ENCODE measurements at regions not wholly inside any gene's neighbourhood (a gene's known extent, or its start where the extent isn't known, plus 50 kb on each side); places are given as distances from the start of the nearest gene placed in this dataset.

- no peak for DNase-seq (ENCODE audit: low spot score)
Measured at GRCh38 chr7:120097020-120097419, 176.0 kb upstream of the KCND2 start.

- DNase-seq (ENCODE audit: low spot score) = no peak
Measured at GRCh38 chr7:120097774-120098173, 175.2 kb upstream of the KCND2 start.

- DNase-seq (ENCODE audit: low spot score) = no peak
Measured at GRCh38 chr7:120108376-120108775, 164.6 kb upstream of the KCND2 start.

GRCh38 chr7:120110169-120110568, 162.8 kb upstream of the KCND2 start:
- no peak for DNase-seq (ENCODE audit: low spot score)

- no peak for DNase-seq (ENCODE audit: low spot score)
Measured at GRCh38 chr7:120114626-120115025, 158.3 kb upstream of the KCND2 start.

- DNase-seq (ENCODE audit: low spot score) = no peak
Measured at GRCh38 chr7:120123528-120123927, 149.4 kb upstream of the KCND2 start.

GRCh38 chr7:120131096-120131839, 141.7 kb upstream of the KCND2 start:
- DNase-seq (ENCODE audit: low spot score) = no peak

- no peak for DNase-seq (ENCODE audit: low spot score)
Measured at GRCh38 chr7:120138497-120138896, 134.5 kb upstream of the KCND2 start.

GRCh38 chr7:120156476-120156875, 116.5 kb upstream of the KCND2 start:
- no peak for DNase-seq (ENCODE audit: low spot score)

GRCh38 chr7:120160166-120160565, 112.8 kb upstream of the KCND2 start:
- DNase-seq (ENCODE audit: low spot score) = no peak

- no peak for DNase-seq (ENCODE audit: low spot score)
Measured at GRCh38 chr7:120163449-120163848, 109.5 kb upstream of the KCND2 start.

GRCh38 chr7:120165227-120165626, 107.7 kb upstream of the KCND2 start:
- no peak for DNase-seq (ENCODE audit: low spot score)

- no peak for DNase-seq (ENCODE audit: low spot score)
Measured at GRCh38 chr7:120168066-120168465, 104.9 kb upstream of the KCND2 start.

GRCh38 chr7:120169996-120170783, 102.8 kb upstream of the KCND2 start:
- DNase-seq (ENCODE audit: low spot score) = no peak

GRCh38 chr7:120170834-120171233, 102.1 kb upstream of the KCND2 start:
- no peak for DNase-seq (ENCODE audit: low spot score)

- DNase-seq (ENCODE audit: low spot score) = no peak
Measured at GRCh38 chr7:120171406-120171805, 101.6 kb upstream of the KCND2 start.

GRCh38 chr7:120180221-120180620, 92.8 kb upstream of the KCND2 start:
- no peak for DNase-seq (ENCODE audit: low spot score)

GRCh38 chr7:120181499-120181898, 91.5 kb upstream of the KCND2 start:
- no peak for DNase-seq (ENCODE audit: low spot score)

- DNase-seq (ENCODE audit: low spot score) = no peak
Measured at GRCh38 chr7:120184866-120185265, 88.1 kb upstream of the KCND2 start.

- DNase-seq (ENCODE audit: low spot score) = no peak
Measured at GRCh38 chr7:120185940-120186682, 86.9 kb upstream of the KCND2 start.

GRCh38 chr7:120186688-120187087, 86.3 kb upstream of the KCND2 start:
- DNase-seq (ENCODE audit: low spot score) = no peak

- DNase-seq (ENCODE audit: low spot score) = no peak
Measured at GRCh38 chr7:120189623-120190022, 83.4 kb upstream of the KCND2 start.

GRCh38 chr7:120190109-120190508, 82.9 kb upstream of the KCND2 start:
- no peak for DNase-seq (ENCODE audit: low spot score)
